ENCODE measurements at regions not wholly inside any gene's neighbourhood (a gene's known extent, or its start where the extent isn't known, plus 50 kb on each side); places are given as distances from the start of the nearest gene placed in this dataset.
"Not testable (repeated sequence)": the region's sequence is repeated elsewhere in the genome, so short reads cannot be mapped to it uniquely, and the experiment has no call there.

DNA sequence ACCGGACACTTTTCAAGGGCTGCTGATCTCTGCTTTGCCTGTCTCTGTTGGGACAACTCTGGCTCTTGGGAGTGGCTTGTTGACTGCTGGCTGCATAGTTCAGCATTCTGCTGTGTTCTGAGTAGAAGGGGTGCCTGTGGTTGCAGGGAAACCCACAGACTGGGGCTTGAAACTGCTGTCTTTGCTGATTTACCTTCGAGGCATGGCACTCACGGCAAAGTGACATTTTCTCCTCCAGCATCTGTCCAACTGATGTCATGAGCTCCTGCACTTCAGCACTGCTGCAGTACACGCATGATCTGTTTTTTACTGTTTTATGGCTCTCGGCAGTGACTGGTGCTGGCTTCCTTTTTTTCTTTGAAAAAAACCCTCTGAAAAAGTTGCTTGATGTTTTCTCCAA, 69.2 kb downstream of the SPATA31D1 start:
- in situ Hi-C loops (cut with MboI): no loop called here
- 0% methylated on average over 3 of the region's 5 CpGs for WGBS (ENCODE audit: insufficient coverage, low coverage, missing lambda C conversion rate)
- TF ChIP-seq CREBBP (IDR thresholded peaks at IDR 0.05; ENCODE audit: low read depth, low read length) (no peak), THRAP3 (IDR thresholded peaks at IDR 0.05; ENCODE audit: borderline replicate concordance) (no peak)
- TF ChIP-seq, protein P1, sequence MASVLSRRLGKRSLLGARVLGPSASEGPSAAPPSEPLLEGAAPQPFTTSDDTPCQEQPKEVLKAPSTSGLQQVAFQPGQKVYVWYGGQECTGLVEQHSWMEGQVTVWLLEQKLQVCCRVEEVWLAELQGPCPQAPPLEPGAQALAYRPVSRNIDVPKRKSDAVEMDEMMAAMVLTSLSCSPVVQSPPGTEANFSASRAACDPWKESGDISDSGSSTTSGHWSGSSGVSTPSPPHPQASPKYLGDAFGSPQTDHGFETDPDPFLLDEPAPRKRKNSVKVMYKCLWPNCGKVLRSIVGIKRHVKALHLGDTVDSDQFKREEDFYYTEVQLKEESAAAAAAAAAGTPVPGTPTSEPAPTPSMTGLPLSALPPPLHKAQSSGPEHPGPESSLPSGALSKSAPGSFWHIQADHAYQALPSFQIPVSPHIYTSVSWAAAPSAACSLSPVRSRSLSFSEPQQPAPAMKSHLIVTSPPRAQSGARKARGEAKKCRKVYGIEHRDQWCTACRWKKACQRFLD (CRISPR knock-in tag; IDR thresholded peaks at IDR 0.05): no peak
- ATAC-seq (no peak), DNase-seq (ENCODE audit: extremely low read depth in 1 of 4, low spot score in 3 of 4) (no peak), FAIRE-seq (no peak)
- no peak overlapping the region for H2AFZ ChIP-seq (ENCODE audit: low read depth, low read length)
- no peaks in the 10 kb centered on the region for H3K27me3 ChIP-seq (ENCODE audit: control insufficient read depth in 2 of 2, insufficient read depth in 2 of 2, low read length in 2 of 2)
- no peaks in the 10 kb centered on the region for H3K9me3 ChIP-seq (replicated peaks; ENCODE audit: control insufficient read depth, insufficient read depth, low read depth, low read length)
- no peak overlapping the region for H3K4me2 ChIP-seq (ENCODE audit: insufficient read depth, low read length)
- BruUV-seq (replicated peaks): no TSS peak
- H3K4me3 ChIP-seq: no peak overlapping the region
- ChIA-PET CTCF (ENCODE audit: low intra/inter-chr PET ratio) (no interaction called here), POLR2A (no interaction called here)
- H3K4me1 ChIP-seq (replicated peaks in 1 of 2; ENCODE audit: control insufficient read depth in 2 of 2, insufficient read depth in 2 of 2, low read length in 2 of 2): no peaks in the 10 kb centered on the region
- no peak overlapping the region for H3K9ac ChIP-seq (ENCODE audit: insufficient read depth in 1 of 2, low read depth in 2 of 2, low read length in 2 of 2)
- H3K9me1 ChIP-seq (ENCODE audit: control insufficient read depth, insufficient read depth, low read length): no peaks in the 10 kb centered on the region
- no peaks in the 10 kb centered on the region for H3K36me3 ChIP-seq (ENCODE audit: control insufficient read depth, insufficient read depth, low read length)
- no peak overlapping the region for H3K27ac ChIP-seq (ENCODE audit: extremely low read depth, low read depth, low read length)
- no peaks in the 10 kb centered on the region for H4K20me1 ChIP-seq (replicated peaks; ENCODE audit: control insufficient read depth, insufficient read depth, low read length)
- no peaks in the 10 kb centered on the region for H3K79me2 ChIP-seq (ENCODE audit: control insufficient read depth, insufficient read depth, low read length)
- intact Hi-C loops (cut with micrococcal nuclease): no loop called here

DNA sequence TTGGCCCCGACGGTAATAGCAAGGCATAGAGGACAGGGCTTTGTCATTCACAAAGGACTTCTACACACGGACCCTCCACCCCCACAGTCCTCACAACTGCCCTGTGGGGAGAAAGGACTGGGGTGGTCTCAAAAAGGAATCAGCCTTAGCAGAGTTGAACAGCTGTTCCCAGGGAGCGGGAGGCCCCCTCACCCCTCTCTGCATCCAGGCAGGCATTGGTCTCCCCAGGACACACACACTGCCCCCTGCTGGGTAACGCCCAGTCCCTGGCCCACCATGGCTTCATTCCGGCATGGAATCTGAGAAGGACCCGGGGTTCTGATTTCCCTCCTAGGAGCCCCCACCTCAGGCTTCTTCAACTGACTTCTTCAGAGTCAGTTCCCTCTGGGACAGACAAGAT, 73.2 kb downstream of the SPATA31D1 start:
- POLR2A ChIA-PET; FAIRE-seq; H3K79me2 ChIP-seq (ENCODE audit: control insufficient read depth, insufficient read depth, low read length); H2AFZ ChIP-seq (ENCODE audit: low read depth, low read length); H3K27me3 ChIP-seq (ENCODE audit: control insufficient read depth in 2 of 2, insufficient read depth in 2 of 2, low read length in 2 of 2); H3K4me2 ChIP-seq (ENCODE audit: insufficient read depth, low read length); ATAC-seq; H3K27ac ChIP-seq (ENCODE audit: extremely low read depth, low read depth, low read length); CTCF ChIA-PET (ENCODE audit: low intra/inter-chr PET ratio); H3K4me3 ChIP-seq; H3K36me3 ChIP-seq (ENCODE audit: control insufficient read depth, insufficient read depth, low read length); BruUV-seq (replicated peaks); in situ Hi-C loops (cut with MboI); intact Hi-C loops (cut with micrococcal nuclease); H3K9me1 ChIP-seq (ENCODE audit: control insufficient read depth, insufficient read depth, low read length); H4K20me1 ChIP-seq (replicated peaks; ENCODE audit: control insufficient read depth, insufficient read depth, low read length); H3K9me3 ChIP-seq (replicated peaks; ENCODE audit: control insufficient read depth, insufficient read depth, low read depth, low read length); H3K4me1 ChIP-seq (replicated peaks in 1 of 2; ENCODE audit: control insufficient read depth in 2 of 2, insufficient read depth in 2 of 2, low read length in 2 of 2); H3K9ac ChIP-seq (ENCODE audit: insufficient read depth in 1 of 2, low read depth in 2 of 2, low read length in 2 of 2); DNase-seq (ENCODE audit: extremely low read depth in 1 of 4, low spot score in 3 of 4): not testable (repeated sequence)
- 6% methylated on average over 6 of the region's 7 CpGs for WGBS (ENCODE audit: insufficient coverage, low coverage, missing lambda C conversion rate)

All from K562 (cell line).